ENCODE measurements at regions not wholly inside any gene's neighbourhood (a gene's known extent, or its start where the extent isn't known, plus 50 kb on each side); places are given as distances from the start of the nearest gene placed in this dataset.

DNA sequence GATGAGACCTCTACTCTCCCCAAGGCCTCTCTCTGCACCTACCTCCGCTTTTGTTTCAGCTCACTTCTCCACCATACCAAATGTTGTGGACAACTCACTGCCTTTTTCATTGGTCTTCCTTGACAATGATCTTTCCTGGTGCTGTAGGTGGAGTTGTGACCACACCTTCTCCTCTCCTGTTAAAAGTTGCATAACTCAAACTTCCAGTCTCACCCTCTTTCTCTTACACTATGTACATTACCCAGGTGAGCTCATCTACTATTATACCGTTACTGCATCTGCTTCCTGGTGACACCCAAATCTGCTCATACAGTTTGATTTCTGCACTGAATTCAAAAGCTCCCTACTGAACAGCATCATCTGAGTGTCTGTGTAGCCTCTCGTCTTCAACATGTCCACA is 542.8 kb downstream of the GALC start:
- Mint-ChIP-seq H3K4me3 (no peak overlapping the region), H3K36me3 (ENCODE audit: low read depth) (no peaks in the 10 kb centered on the region), H3K27ac (no peak overlapping the region), H3K27me3 (no peaks in the 10 kb centered on the region), H3K4me1 (ENCODE audit: low read depth) (no peaks in the 10 kb centered on the region), H3K9me3 (no peaks in the 10 kb centered on the region)
- DNase-seq (no peak), ATAC-seq (ENCODE audit: poor library complexity) (no peak)
- H3K9me3 ChIP-seq (ENCODE audit: control insufficient read depth in 1 of 2, insufficient read depth in 1 of 2, low read length in 2 of 2), result peaks cover 0 to 9% of the 10 kb centered on the region in 2 experiments
- TF ChIP-seq, protein P1, sequence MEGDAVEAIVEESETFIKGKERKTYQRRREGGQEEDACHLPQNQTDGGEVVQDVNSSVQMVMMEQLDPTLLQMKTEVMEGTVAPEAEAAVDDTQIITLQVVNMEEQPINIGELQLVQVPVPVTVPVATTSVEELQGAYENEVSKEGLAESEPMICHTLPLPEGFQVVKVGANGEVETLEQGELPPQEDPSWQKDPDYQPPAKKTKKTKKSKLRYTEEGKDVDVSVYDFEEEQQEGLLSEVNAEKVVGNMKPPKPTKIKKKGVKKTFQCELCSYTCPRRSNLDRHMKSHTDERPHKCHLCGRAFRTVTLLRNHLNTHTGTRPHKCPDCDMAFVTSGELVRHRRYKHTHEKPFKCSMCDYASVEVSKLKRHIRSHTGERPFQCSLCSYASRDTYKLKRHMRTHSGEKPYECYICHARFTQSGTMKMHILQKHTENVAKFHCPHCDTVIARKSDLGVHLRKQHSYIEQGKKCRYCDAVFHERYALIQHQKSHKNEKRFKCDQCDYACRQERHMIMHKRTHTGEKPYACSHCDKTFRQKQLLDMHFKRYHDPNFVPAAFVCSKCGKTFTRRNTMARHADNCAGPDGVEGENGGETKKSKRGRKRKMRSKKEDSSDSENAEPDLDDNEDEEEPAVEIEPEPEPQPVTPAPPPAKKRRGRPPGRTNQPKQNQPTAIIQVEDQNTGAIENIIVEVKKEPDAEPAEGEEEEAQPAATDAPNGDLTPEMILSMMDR (IDR thresholded peaks at IDR 0.05), result no peak
- H3K27me3 ChIP-seq (ENCODE audit: control insufficient read depth in 1 of 2, insufficient read depth in 2 of 2, low read length in 2 of 2), result no peaks in the 10 kb centered on the region
- no peak overlapping the region for H3K27ac ChIP-seq (ENCODE audit: low read depth in 1 of 2, low read length in 2 of 2)
- intact Hi-C loops (cut with DNase I, micrococcal nuclease), result no loop called here
- H3K36me3 ChIP-seq (ENCODE audit: insufficient read depth, low read length), result no peaks in the 10 kb centered on the region
- POLR2A ChIA-PET, result no interaction called here
- CTCF ChIA-PET, result no interaction called here
- H3K4me3 ChIP-seq (ENCODE audit: low read length), result no peak overlapping the region
- no peaks in the 10 kb centered on the region for H3K4me1 ChIP-seq (ENCODE audit: insufficient read depth, low read length)

DNA sequence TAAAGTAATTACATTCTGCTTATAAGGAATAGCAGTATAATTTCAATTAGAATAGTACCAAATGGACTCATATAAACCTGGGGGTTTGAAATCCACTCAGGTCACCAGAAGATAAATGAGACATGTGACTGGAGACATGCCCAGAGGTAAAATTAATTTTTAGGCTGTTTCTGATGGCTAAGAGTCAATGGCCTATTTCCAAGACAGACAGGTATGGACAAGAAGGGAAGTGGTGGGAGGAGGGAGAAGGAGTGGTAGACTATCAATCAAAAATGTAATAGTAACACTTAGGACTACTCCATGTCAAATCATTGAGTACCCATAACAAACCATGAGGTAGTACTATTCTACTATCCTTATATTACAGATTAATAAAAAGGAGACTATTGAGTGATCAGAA is 544.0 kb downstream of the GALC start:
- H3K36me3 Mint-ChIP-seq (ENCODE audit: low read depth), result no peaks in the 10 kb centered on the region
- no peak overlapping the region for H3K4me3 ChIP-seq (ENCODE audit: low read length)
- ATAC-seq (ENCODE audit: poor library complexity), result no peak
- H3K27ac Mint-ChIP-seq, result no peak overlapping the region
- no peaks in the 10 kb centered on the region for H3K27me3 ChIP-seq (ENCODE audit: control insufficient read depth in 1 of 2, insufficient read depth in 2 of 2, low read length in 2 of 2)
- no peaks in the 10 kb centered on the region for H3K36me3 ChIP-seq (ENCODE audit: insufficient read depth, low read length)
- no peak overlapping the region for H3K4me3 Mint-ChIP-seq
- no peak for DNase-seq
- H3K4me1 ChIP-seq (ENCODE audit: insufficient read depth, low read length), result no peaks in the 10 kb centered on the region
- ChIA-PET CTCF (no interaction called here), POLR2A (no interaction called here)
- H3K27me3 Mint-ChIP-seq, result no peaks in the 10 kb centered on the region
- no peak overlapping the region for H3K27ac ChIP-seq (ENCODE audit: low read depth in 1 of 2, low read length in 2 of 2)
- TF ChIP-seq, protein P1 (IDR thresholded peaks at IDR 0.05), result no peak
- no peaks in the 10 kb centered on the region for H3K4me1 Mint-ChIP-seq (ENCODE audit: low read depth)
- H3K9me3 ChIP-seq (ENCODE audit: control insufficient read depth in 1 of 2, insufficient read depth in 1 of 2, low read length in 2 of 2), result peaks cover 0 to 9% of the 10 kb centered on the region in 2 experiments
- H3K9me3 Mint-ChIP-seq, result no peaks in the 10 kb centered on the region
- intact Hi-C loops (cut with DNase I, micrococcal nuclease), result no loop called here

DNA sequence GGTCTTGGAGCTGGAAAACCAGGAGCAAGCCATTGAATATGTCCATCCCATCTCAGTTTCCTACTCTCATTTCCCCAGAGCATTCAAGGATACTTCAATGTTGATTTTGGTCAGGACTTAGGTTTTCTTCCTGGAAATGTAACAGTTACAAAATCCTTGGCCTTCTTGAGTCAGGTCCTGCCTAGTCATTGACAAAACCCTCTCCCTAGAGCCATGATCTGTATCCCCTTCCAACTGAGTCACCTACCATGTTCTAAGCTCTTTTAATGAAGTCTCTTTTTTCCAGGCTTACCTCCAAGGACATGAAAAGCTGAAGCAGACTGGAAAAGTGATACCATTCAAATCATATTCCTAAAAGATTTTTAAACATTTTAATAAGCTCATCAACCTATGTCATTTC is 549.2 kb downstream of the GALC start:
- CTCF ChIA-PET, result no interaction called here
- no peaks in the 10 kb centered on the region for H3K9me3 ChIP-seq (ENCODE audit: control insufficient read depth in 1 of 2, insufficient read depth in 1 of 2, low read length in 2 of 2)
- ATAC-seq (ENCODE audit: poor library complexity), result no peak
- Mint-ChIP-seq H3K27me3 (no peaks in the 10 kb centered on the region), H3K4me1 (ENCODE audit: low read depth) (no peaks in the 10 kb centered on the region), H3K27ac (no peak overlapping the region), H3K9me3 (peaks cover 5% of the 10 kb centered on the region), H3K36me3 (ENCODE audit: low read depth) (no peaks in the 10 kb centered on the region), H3K4me3 (no peak overlapping the region)
- intact Hi-C loops (cut with DNase I, micrococcal nuclease), result no loop called here
- H3K4me3 ChIP-seq (ENCODE audit: low read length), result no peak overlapping the region
- no peaks in the 10 kb centered on the region for H3K27me3 ChIP-seq (ENCODE audit: control insufficient read depth in 1 of 2, insufficient read depth in 2 of 2, low read length in 2 of 2)
- no peak overlapping the region for H3K27ac ChIP-seq (ENCODE audit: low read depth in 1 of 2, low read length in 2 of 2)
- DNase-seq, result no peak
- no peaks in the 10 kb centered on the region for H3K36me3 ChIP-seq (ENCODE audit: insufficient read depth, low read length)
- TF ChIP-seq, protein P1 (IDR thresholded peaks at IDR 0.05), result no peak
- no peaks in the 10 kb centered on the region for H3K4me1 ChIP-seq (ENCODE audit: insufficient read depth, low read length)
- POLR2A ChIA-PET, result no interaction called here
